Epithelial cell of esophagus (primary cell): ENCODE measurements at regions not wholly inside any gene's neighbourhood (a gene's known extent, or its start where the extent isn't known, plus 50 kb on each side); places are given as distances from the start of the nearest gene placed in this dataset.
A peak's percentile ranks its signal among the peaks of the same experiment; 100 is the strongest.
"Not testable (repeated sequence)": the region's sequence is repeated elsewhere in the genome, so short reads cannot be mapped to it uniquely, and the experiment has no call there.

Experiments
- DNase-seq: peaks from one replicate; pipeline ENCODE4 v3.0.0; 2010; ENCODE audit warnings: low read depth
- H3K4me3 ChIP-seq: 2 replicates; pipeline ENCODE4 v1.5.1; 2011; ENCODE audit warnings: mild to moderate bottlenecking, low read length, control low read depth
- CTCF ChIP-seq: IDR thresholded peaks from 2 replicates; pipeline ENCODE4 v1.5.1; 2011; ENCODE audit warnings: low read depth, mild to moderate bottlenecking, low read length, control low read depth, inconsistent platforms; ENCODE audit not compliant: insufficient read depth; ENCODE audit errors: missing control alignments

GRCh38 chr2:89831641-89832498 lies 1140.4 kb downstream of the RPIA start:
- no peak for TF ChIP-seq CTCF
- DNase-seq, result no peak
- no peak overlapping the region for H3K4me3 ChIP-seq

GRCh38 chr2:89833116-89833779 lies 1141.8 kb downstream of the RPIA start:
- TF ChIP-seq CTCF, result no peak
- DNase-seq, result no peak
- H3K4me3 ChIP-seq, result no peak overlapping the region

GRCh38 chr2:89833780-89834117 lies 1142.3 kb downstream of the RPIA start:
- no peak for TF ChIP-seq CTCF
- DNase-seq, result peak; percentile 39
- no peak overlapping the region for H3K4me3 ChIP-seq

- no peak overlapping the region for H3K4me3 ChIP-seq
- no peak for TF ChIP-seq CTCF
- DNase-seq, result no peak
Observed at GRCh38 chr2:89834306-89834705, 1142.8 kb downstream of the RPIA start.

GRCh38 chr2:89836326-89836725 lies 1144.9 kb downstream of the RPIA start:
- DNase-seq, result peak; percentile 54
- not testable (repeated sequence) for H3K4me3 ChIP-seq

- H3K4me3 ChIP-seq, result no peak overlapping the region
- TF ChIP-seq CTCF, result no peak
- DNase-seq, result peak; percentile 46
Observed at GRCh38 chr2:89837962-89838625, 1146.6 kb downstream of the RPIA start.

- DNase-seq, result peak; percentile 41
- not testable (repeated sequence) for H3K4me3 ChIP-seq
Observed at GRCh38 chr2:89840175-89840574, 1148.7 kb downstream of the RPIA start.

GRCh38 chr2:89840781-89841475 lies 1149.5 kb downstream of the RPIA start:
- not testable (repeated sequence) for H3K4me3 ChIP-seq, DNase-seq
